Activated CD8-positive, alpha-beta memory T cell treated with anti-CD3 and anti-CD28 coated beads, Interleukin-2, amount 50 U/mL, for 48 hours (primary cell): ENCODE measurements at regions not wholly inside any gene's neighbourhood (a gene's known extent, or its start where the extent isn't known, plus 50 kb on each side); places are given as distances from the start of the nearest gene placed in this dataset.

Source experiments
- DNase-seq: peaks from one replicate; pipeline ENCODE4 v3.0.0-alpha.2; 2020

DNA sequence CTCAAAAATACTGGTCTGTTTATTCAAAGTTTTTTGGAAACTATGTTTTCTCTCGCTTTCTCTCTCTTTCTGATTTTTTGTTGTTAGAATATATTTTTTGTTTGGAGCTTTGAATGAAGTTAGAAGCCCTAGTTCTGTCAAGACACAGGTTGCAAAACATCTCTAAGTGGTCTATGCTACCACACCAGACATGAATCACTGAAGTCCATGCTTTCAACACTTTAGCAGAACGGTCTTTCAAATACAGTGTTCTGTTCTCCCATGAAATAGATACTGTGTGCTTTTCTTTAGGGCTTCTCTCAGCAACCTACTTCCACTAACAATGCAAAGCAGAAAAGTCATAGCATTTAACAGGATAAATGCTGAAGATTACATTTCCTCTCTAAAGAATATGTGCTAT, 392.5 kb downstream of the TMEM167A start:
- no peak for DNase-seq

GRCh38 chr5:82684165-82684564, 393.0 kb downstream of the TMEM167A start:
- no peak for DNase-seq

- DNase-seq = no peak
Observed at GRCh38 chr5:82679660-82680059, 397.5 kb downstream of the TMEM167A start.

DNA sequence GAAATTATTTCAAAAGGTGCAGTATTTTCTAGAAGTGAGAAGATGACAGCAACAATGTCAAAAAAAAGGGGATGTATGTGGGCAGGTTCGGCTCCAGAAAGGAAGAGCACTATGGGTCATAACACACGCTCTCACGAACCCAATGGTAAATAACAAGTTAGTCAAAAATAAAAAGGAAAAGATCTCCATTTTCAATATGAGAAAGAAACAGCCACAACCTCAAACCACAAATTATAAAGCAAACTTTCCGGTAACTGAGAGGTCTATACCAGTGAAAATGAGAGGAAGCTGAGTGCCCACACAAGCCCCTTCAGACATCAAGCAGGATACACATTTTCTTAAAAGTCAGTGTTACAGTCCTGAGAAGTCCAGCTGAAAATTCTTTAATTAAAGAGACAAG, 398.5 kb upstream of the RPS23 start:
- no peak for DNase-seq

DNA sequence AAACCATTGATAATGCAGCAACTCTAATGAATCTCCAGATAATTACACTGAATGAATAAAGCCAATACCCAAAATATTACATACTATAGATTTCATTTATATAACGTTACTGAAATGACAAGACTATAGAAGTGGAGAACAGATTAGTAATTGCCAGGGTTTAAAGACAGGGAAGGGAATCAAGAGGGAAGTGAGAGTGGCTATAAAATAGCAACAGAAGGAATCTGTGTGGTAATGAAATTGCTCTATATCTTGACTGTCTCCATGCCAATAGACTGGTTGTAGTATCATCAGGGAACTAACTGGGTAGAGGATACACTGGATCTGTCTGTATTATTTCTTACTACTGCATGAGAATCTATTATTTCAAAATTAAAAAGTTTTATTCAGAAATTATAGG, 396.5 kb upstream of the RPS23 start:
- DNase-seq = no peak

DNA sequence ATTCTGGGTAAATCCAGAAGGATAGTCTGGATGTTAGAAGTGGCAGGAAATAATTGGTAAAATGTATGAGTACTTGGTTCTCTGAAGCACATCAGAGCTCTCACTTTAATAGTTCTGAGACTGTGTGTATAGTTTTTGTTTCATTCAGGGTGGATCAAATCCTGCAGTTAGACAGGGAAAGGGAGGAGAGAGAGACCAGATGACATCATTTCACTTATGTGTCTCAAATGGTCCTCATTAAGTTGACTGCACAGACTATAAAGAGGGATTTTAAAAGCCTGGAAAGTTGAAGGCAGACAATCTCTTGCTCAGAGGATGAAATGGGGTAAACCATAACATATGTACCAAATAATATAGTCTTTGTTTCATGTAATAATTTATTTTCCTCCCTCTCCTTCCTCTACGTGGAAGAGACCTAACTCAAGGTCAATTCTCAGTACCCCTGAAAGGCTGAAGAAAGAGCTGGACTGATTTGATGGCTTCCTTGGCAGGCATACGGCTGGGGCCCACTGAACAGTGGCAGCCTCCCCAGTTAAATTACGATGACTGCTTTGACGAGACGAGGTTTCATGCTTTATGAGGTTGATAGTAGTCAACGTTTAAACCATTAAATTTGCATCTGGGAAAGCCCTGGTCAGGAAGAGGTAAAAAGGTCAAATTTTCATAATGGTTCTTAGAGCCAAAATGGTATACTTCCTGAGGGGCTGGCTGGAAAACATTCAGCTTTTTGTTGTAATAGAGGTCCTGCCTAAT, 395.1 kb upstream of the RPS23 start:
- DNase-seq = no peak

DNA sequence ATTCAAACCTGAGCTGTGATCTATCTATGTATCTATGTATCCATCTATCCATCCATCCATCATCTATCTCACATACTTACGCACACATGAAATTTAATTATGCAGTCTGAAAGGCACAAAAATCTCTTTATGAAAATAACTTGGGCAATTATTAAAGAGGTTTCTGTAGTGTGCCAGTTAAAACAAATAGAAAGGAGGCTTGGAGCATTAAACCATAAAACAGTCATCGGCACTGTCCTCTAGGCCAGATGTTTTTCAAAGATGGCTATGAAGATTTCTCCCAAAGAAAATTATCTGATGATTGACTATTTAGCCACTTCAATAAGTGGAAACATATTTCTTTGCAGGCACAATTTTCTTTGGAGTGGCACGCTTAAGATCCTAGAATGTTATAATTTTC, 392.5 kb upstream of the RPS23 start:
- no peak for DNase-seq

GRCh38 chr5:82669720-82670119, 391.6 kb upstream of the RPS23 start:
- DNase-seq = no peak

- DNase-seq = no peak
Observed at GRCh38 chr5:82666312-82666711, 388.2 kb upstream of the RPS23 start.

GRCh38 chr5:82664732-82665131, 386.6 kb upstream of the RPS23 start:
- no peak for DNase-seq

DNA sequence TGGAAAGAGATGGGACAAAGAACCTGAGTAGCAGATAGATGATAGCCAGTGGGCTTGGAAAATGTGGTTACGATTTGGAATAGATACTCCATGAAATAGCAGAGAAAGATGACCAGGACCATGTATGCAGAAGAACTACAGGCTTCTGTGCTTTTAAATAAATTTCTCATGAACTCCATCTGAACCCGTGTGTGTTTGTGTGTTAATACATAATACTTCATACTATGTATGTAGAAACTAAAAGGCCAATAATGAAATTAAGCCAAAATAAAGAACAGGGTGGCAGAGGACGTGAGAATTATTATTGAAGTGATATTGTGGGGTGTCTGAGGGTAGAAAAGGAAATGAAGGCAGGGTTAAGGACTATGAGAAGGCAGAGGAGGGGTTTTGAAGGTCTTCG, 385.1 kb upstream of the RPS23 start:
- no peak for DNase-seq

DNA sequence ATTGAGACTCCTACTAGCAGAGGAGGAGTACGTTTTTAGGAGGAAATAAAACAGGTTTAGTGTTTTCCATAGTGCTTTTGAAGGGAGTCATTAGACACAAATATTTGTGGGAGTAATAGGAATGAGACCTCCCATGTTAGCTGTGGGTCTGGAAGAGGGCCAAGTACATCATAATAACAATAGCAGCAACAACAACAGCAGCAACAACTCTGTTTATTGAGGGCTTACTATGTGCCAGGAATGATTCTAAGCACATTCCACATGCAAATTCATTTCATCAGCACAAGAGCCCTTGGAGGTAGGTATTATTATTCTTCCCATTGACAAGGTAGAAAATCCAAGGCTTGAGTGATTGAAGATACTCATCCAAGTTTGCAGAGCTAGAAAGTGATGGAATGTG, 384.2 kb upstream of the RPS23 start:
- no peak for DNase-seq

- no peak for DNase-seq
Observed at GRCh38 chr5:82661933-82662332, 383.8 kb upstream of the RPS23 start.

DNA sequence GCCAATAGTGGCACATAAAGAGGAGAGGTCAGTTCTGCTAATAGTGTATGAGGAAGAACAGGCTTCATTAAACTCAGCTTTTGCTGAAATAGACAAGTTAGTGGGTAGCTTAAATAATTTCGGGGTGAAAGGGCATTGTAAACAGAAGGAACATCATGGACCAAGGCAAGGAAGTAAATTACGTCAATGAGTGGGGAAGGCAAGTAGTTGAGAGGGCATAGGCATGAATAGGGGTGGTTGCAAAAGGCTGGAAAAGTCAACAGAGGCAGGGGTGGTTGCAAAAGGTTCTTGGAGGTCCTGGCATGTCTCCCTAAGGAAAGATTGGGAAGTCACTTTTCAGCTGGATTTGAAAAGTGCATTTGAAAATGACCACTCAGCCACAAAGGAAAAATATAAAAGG, 383.3 kb upstream of the RPS23 start:
- no peak for DNase-seq

DNA sequence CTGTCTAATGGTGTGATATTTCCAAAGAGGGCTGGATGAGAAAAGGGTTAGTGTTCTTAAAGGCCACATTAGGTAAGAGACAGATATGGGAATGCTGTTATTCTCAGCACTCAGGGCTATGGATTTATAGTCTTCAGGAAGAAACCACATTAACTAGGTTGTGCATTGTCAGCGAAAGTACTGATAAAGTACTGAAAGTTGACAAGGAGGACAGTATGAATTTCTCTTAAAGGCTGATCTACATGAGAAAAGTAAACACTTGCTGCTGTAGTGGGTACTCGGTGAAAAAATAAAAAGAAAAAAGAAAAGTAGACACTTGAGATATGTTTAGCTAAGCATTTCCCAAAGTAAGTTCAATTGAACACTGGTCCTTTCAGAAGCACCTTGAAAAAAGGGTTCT, 381.0 kb upstream of the RPS23 start:
- DNase-seq = no peak

DNA sequence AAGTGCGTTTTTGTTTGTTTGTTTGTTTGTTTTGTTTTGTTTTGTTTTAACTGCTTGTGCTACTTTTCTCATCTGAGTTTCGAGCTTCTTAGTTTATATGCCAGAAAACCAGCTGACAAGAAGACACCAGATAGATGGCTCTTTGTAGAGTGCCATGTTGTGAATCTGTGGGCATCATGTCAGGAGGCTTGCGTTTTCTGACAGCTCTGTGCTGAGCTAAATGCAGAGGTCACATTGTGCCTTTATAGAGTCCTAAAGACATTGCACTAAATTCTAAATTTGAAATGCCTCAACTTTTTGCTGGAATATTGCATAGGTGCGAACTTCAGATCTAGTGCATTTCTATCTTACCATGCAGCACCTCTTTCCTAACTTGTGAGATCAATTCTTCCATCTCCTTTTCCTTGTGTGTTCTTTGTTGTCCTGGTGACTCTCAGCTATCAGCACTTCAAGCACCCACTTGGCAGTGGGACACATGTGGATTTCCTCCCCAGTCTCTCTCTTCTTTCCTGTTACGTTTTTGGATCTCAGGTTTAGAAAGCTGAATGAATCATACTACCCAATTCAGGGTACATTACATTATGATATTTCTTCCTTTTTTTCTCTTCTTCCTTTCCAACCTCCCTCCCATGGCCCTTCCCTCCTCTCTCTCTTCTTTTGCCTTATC, 379.0 kb upstream of the RPS23 start:
- DNase-seq = no peak

DNA sequence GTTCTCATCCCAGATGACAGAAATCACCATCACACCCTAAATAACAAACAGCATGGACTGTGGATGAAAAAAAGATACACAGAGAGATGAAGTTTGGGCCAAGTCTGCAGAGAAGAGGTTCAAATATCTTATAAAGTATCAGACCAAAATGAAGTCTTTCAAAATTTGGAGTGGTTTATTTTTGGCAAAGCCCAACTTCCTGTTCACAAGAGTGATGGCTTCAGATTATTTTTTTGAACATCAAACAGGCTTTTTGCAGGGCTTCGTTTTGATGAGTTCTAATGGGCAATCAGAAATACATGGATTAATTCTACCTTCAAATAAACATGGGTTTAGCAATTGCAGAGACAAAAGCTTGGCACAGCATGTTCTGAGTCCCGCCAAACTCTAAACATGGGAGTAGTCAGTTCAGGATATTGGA, 378.2 kb upstream of the RPS23 start:
- DNase-seq = no peak

DNA sequence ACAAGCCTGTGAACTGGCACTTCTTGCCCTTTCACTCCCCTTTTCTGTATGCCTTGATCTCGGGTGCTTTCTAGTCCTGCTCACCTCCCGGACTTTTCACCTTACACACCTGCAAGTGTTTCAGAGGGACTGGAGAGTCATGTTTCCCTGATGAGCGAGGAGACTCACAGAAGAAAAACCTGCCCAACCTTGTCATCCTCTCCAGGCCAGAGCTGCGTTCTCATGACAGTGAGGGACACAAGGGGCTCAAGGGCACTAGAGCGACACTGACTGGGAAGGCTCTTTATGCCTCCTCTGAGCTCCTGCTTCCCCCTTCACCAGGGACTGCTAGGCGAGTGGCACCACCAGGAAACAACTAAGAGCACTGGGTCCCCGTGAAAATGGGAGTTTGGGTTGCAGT, 376.9 kb upstream of the RPS23 start:
- DNase-seq = no peak

DNA sequence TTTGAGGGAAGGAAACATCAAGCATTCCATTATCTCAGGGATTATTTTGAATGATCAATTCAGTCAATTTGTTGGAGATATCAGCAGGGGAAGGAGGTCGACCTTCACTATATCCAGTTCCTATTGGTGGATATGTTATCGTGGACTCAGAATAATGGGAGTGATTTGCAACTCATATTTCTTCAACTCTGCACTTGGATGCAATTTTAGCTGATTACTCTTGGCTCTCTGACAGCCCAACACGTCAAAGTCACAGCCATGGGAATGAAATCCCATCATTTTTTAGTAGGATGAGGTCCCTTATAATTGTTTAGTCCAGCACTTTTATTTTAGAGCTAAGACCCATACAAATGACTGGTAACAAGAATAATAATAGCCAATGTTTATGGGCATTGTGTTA, 371.8 kb upstream of the RPS23 start:
- DNase-seq = no peak

DNA sequence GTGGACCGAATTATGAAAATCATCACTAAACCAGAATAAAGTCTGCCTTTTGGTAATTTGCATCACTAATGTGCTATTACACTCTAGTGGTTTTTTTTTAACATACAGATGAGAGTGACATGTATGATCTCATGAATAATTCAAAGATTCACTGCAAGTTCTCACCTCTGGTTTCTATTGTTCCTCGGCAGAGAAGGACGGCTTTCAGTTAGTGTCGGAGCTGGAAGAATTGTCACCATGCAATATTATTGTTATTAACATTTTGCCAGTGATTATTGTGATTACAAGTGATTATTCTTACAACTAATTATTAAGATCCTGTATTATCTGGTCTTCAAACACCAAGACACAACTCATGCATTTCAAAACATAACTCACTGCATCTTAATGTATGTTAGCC, 366.6 kb upstream of the RPS23 start:
- DNase-seq = no peak

DNA sequence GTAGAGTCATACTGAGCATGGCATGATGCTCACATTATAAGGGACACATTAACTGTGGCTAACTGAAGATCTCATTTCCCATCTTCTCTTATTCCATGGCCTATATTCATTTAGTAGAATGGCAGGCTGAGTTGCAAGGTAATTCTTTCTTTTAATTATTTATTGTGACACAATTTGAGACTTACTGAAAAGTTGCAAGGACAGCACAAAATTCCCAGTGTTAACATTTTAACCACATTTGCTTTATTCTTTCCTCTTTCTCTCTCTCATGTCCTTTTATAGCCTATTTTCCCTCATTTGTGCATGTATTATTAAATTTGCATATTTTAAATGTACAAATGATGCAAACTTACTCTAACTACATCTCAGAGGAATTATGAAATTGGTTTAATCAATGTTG, 366.1 kb upstream of the RPS23 start:
- DNase-seq = no peak

DNA sequence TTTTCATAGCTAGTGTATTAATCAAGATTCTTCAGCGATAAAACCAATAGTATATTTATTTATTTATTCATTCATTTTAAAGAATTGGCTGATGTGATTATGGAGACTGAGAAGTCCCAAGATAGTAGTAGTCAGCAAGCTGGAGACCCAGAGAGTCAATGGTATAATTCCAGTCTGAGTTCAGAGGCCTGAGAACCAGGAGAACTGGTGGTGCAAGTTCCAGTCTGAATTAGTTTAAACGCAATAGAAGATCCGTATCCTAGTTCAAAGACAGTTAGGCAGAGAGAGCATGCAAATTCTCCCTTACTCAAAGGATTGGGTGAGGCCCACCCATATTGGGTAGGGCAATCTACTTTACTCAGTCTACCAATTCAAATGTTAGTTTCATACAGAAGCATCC, 364.2 kb upstream of the RPS23 start:
- no peak for DNase-seq

DNA sequence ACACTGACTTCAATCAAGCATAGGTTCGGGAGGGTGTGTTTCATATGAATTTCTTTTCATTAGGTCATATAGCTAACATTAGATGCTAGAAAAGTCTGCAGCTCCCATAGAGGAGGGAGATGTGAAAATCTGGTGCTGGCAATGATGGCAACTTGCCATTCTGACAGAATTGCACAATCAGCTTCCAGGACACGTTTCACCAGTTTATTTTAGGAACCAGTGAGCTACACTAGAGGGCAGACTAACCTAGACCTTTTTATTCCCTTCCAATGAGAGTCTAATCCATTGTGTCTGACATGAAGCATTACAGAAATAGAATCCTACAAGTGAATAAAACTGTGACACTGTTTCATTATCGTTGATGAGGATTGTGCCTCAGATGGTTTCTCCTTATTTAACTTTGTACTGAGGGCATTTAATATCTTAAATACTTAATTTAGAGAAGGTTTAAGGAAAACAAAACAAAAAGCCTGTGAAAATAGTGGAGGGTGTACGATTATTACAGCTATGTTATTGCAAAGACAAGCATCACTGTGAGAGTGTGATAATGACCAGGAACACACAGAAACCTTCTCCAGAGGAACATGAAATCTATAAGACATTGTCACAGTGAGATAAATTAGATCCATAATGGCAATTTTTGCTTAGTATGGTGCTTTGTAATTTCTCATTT, 363.3 kb upstream of the RPS23 start:
- no peak for DNase-seq

- no peak for DNase-seq
Observed at GRCh38 chr5:82640916-82641315, 362.8 kb upstream of the RPS23 start.
